ELF-1 (cell line): ENCODE measurements at regions not wholly inside any gene's neighbourhood (a gene's known extent, or its start where the extent isn't known, plus 50 kb on each side); places are given as distances from the start of the nearest gene placed in this dataset.
A peak's percentile ranks its signal among the peaks of the same experiment; 100 is the strongest.

Source experiments
- DNase-seq: peaks from one replicate; pipeline ENCODE4 v3.0.0-alpha.2; 2016; ENCODE audit warnings: low read depth, low spot score

DNA sequence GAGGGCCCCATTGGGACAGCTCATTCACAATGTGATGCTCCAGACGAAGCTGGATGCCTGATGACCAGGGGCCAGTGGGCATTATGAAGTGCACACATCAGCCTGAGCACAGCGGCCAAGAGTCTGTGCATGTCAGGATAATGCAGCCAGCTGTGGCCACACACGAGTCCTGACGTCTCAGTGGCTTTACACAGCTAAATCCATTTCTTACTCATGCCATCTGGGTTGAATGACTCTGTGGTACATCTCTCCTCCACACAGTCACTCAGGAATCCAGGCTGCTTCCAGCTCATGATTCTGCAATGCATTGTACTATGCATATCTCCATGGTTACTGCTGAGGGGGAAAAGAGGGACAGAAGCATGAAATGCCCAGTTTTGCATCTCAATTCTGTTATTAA, 123.6 kb downstream of the PRLHR start:
- no peak for DNase-seq

DNA sequence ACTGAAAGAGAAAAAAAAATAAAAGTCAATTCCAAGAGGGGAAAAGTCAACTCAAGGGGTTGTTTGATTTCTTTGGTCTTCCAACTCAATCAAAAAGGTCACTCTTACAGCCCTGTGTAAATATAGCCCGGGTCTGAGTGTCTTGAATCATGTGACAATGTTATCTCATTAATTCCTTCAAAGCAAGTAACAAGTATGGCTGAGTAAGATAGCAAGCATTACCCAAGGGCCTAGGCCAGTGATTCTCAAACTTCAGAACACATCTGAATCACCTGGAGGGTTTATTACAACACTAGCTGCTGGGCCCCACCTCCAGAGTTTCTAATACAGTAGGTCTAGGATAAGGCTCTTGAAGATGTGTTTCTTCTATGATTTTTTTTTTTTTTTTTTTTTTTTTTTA, 125.0 kb downstream of the PRLHR start:
- DNase-seq, result no peak

DNA sequence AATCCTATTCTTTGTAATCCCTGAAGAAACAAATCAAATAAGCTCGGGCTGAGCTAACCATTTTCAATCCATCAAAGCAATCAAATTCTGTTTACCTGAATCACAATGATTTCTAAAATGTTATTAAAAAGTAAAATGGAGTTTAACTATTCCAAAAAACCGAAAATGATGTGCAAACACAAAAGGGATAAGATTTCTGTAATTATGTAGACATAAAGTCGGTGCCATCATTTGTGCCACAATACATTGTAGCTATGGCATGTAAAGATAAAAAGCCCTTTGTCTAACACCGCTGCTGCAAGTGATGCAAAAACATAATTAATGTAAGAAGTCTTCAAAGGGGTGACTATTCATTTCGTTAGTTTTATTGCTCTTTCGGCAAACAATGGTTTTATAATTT, 125.1 kb upstream of the FAM204A start:
- no peak for DNase-seq

DNA sequence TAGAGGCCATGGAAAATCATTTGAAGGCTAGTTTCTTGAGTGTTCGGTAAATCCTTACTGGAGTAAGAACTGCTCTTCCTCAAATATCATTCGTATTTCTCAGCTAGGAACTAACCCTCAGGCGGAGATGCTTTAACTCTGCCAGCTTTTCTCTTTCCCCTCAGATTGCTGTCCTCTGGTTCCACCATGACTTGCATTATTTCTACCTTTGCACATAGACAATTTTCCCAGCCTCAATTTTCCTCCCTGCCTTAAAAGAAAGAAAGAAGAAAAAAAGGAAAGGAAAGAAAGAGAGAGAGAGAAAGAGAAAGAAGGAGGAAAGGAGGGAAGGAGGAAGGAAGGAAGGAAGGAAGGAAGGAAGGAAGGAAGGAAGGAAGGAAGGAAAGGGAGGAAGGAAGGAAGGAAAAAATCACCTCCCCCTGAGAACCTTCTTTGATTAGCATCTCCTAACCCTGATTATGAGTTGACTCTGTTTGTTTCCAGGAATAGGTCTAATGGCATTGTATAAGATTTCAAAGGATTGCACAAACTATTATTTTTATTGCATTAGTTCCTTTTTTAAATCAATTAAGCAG, 123.3 kb upstream of the FAM204A start:
- no peak for DNase-seq

DNA sequence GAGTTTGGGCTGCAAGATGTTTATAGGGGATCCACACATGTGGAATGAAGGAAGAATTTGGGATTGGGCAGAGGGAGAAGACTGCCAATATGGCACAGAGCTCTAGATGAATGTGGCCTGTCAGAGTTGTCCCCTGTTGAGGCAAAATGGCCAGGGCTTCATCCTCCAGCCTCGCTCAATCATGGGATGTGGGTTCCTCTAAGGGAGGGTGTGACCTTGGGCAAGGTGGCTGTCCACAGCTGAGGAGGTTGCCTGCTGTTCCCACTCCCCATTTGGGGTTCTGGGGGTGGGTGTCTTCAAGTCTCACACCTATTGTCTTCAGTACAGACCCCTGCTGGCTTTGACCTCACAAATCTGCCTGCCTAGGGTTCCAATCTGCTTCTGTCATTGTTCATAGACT, 121.6 kb upstream of the FAM204A start:
- DNase-seq, result no peak

DNA sequence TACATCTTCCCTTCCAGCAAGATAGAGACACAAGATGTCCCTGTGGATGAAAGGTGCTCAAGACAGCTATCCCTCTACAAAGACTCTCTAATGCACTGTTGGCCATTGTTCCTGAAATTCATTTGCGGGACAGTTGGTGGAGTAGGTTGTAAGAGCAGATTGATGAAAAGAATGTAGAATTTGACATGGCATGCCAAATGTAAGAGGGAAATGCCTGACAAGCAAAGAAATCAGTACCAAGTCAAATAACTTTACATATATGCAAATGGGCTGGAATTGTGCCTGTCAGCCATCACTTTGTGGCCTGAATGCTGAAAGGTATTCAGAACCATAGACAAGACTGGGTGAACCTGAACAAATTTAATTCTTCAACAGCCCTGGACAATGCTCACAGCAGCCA, 120.3 kb upstream of the FAM204A start:
- DNase-seq, result no peak

DNA sequence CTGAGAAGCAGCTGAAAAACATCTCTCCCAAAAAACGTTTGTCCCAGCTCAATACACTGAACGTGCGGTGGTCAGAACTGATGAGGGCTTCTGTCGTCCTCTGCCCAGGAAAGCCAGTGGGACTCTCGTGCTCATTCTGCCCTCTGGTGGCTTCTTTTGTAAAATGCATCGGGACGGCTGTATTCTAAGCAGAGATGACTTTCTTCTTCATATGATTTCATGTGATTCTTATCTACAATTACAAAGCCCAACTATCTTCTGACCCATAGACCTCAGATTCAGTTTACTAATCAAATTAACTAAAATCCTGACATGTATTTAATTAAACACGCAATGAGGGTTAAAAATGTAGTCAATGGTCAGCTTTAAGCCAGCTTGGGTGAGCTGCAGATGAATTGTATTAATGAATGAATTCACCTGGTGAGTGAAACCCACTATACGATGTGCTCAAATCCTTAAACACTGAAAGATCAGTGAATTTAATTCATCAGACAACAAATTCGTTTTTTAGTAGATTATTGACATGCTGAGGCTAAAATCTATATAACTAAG, 117.6 kb upstream of the FAM204A start:
- peak; percentile 75 for DNase-seq

DNA sequence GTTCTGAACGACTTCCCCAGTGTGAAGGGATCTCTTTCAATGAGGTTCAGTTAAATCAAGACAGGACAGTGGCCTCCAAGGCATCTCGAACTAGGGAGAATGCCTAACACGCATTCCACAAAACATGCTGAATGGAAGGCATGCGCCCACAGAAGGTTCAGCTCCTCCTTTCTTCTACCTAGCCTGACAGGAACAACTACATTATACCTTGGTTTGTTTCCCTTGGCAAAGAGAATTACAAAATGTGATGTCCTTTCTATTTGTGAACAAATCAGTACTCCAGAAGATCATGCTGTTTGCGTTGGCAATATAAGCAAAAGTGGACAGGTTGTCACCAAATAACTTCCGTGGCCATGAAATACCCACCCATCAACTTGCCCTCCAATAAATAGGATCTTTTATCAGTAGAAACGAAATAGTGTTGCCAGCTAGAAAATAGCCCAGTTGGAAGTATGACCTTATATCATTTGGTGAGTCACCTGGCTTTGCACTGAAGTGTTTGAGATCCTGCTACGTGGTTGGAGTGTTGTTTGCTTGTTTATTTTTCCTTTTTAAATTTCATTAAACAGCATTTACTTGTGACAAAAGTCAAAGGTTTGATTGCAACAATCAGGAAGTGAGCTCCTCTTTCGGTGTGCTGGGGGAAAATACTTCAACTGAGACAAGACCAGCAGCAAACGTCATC, 117.0 kb upstream of the FAM204A start:
- DNase-seq, result no peak

DNA sequence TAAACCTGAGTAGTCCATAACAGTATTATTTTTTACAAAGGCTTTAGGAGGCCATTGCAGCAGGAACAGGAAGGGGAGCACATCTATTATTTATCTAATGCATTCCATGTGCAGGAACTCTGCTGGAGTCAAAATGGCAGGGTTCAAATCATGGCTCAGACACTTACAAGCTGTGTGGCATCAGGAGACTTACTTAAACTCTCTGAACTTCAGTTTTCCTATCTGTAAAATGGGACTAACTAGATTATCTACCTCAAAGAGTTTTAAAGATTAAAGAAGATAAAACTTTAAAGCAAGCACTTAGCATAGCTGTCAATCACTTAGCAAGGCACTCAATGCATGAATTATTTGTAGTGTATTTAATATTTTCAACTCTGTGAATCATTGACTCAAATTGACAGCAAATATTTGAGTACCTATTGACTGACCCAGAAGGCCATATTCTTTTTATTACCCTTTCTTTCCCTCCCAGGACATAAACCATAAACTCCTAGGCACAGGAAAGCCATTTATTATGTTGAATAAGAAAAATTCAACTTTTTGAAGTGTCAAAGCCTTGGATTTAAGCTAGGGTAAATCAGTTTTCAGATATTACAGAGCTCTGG, 115.8 kb upstream of the FAM204A start:
- DNase-seq, result no peak

DNA sequence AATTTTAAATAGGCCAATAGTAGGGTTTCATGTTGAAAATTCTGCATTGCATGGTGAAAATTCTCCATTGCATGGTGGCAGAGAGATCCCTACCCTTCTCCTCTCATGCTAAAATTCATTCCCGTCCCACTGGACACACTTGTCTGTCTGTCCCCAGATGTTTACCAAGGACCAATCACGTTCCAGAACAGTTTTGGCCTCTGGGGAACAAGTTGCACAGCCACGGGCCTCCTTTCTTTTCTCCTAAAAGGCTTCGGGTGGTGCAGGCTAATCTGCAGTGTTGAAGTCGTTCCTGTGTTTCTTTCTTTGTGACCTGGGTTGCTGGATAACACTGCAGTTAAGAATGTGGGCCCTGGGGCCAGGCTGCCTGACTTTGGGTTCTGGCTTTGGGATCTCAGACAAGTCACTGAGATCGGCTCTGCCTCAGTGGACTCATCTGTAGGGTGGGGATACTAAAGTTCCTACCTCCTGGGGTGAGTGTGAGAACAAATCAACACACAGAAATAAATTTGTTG, 113.1 kb upstream of the FAM204A start:
- DNase-seq, result peak; percentile 71

DNA sequence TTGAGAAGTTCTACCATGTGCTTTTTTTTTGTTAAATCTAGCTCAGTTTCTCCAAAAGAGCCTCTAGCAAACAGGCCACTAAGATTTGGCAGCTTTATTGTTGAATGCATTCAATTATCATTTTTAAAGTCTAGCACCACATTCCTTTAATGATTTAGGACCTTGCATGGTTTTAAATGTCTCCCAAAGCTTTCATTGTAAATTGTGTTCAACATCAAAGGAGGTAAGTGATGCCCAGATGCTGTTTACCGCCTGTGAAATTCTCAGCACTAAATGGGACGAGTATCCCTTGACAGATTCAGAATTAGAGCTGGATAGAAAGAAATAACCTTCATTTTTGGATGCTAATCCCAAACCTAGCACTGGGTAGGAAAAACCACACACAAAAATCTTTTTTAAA, 112.1 kb upstream of the FAM204A start:
- DNase-seq, result no peak

DNA sequence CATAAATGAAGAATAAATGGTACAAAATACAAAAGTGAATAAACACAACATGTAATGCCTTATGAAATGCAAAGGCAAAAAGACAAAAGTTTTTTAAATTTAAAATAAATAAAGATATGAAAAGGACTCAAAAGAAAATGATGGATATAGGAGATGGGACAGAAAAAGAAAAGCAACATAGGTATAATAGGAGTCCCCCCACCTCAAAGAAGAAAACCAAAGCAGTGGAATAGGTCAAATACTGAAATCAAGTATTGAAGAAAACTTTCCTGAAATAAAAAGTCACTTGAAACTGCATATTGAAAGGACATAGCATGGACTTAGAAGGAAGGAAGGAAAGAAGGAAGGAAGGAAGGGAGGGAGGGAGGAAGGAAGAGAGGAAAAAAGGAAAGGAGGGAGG, 110.0 kb upstream of the FAM204A start:
- DNase-seq, result no peak

DNA sequence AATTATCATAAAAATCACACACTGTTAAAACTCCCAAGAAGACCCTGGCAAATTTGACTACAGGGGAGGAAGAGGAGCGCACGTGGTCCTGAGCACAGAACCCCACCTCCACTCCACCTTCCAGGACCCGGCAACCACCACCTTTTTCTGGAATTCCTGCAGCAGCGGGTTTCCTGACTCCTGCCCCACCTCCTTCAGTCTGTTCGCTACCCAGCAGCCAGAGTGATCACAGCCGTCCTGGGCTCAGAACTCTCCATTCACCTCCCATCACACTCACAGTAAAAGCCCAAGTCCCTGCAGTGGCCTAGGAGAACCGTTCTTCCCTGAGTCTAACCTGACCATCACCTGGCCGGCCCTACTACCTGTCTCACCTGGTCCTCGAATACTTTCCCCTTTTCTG, 107.4 kb upstream of the FAM204A start:
- DNase-seq, result peak; percentile 17

DNA sequence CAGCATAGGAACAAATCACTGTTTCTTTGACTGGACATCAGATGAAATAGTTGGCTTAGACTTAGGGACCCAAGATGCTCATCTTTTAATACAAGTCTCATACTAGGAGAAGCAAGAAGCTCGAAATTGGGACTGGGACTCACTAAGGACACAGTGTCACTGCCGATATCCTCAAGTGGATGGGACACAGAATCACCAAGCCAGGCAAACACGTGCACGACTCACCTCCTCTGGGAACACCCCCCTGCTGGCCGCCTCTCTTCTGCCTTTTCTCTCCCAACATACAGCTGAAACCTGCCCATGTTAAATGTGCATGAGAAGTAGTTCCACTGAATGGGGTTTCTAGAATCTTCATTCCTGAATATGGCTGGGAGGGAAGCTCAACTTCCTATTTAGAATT, 106.6 kb upstream of the FAM204A start:
- no peak for DNase-seq

DNA sequence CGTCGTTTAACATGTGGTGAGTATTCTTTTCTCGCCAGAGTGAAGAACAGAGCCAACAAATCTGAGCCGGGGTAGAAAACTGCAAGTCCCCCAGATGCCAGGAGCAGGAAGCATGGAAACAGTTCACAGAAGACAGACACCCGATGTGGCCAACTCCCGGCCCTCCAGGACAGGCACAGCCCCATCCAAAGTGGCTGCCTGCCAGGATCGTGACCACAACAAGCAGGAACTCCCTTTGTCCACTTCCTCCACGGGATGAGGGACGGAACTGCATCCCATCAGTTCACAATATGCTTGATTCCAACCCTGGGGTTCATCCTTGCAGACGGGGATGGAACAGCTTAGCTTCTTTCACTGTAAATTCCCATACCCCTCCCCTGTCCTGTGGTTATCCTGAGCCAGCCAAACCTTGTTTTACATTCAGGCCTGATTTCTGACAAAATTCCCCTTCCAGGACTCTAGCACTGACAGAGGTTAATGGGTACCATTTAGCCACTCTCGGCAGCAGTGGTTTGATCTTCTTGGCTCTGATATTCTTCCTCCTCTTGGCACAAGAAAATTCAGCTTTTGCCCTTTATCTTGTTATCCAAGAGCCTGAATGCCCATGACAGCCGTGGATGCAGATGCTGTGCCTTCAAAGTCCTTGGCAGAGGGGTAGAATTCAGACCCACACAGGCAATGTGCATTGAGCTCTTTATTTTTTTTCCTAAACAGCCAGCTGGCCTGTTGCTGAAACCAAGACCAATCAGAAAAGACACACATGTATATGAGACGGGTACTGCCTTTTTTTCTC, 105.5 kb upstream of the FAM204A start:
- DNase-seq, result no peak

DNA sequence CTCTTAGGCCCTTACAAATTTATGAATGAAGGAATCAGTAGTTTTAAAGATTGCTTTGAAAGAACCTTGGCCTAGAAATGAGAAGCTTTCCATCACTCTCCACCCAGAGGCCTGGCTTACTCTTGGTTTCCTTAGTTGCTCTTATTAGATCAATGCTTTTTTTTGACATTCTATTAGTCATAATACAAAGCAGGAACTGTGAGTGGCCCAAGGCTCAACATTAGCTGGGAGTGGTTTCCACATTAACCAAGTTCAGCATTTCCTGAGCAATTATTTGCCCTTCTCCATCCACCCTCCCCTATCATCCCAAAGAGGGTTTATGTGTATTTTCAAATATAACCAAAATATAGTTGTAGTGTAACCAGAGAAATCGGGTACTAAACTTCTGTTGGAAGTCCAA, 103.4 kb upstream of the FAM204A start:
- DNase-seq, result no peak

DNA sequence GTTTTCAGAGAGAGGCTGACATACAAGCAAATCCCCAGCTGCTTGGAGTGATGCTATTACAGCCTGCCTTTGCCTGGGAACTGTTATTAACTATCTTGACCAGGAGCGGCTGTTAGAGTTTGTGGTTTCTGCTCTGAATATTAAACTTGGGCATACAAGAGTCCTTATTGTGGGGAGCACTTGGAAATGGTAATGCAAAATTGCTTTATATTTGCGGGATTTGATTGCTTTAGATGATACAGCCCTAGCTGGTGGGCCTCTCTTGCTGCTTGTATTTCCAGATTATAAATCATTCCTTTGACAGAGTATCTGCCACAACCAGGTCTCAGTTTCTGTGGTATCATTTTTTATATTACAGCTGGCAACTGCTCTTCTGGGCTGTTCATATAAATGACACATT, 101.9 kb upstream of the FAM204A start:
- no peak for DNase-seq

DNA sequence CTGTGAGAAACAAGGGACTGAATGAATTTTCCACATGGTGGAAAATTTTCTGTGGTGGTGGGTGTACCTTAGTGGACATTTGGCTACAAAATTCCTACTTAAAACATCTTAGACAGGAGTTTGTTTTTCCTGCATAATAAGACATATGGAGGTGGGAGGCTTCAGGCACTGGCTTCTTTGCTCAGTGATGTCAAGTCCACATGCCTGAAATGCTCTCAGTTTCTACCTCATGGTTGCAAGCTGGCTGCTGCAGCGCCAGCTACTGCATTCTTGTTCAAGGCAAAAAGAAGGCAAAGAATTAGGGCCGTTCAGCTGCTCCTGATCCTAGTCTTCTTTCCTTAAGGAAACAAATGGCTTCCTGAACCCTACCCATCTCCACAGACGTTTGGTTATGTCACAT, 99.9 kb upstream of the FAM204A start:
- no peak for DNase-seq

DNA sequence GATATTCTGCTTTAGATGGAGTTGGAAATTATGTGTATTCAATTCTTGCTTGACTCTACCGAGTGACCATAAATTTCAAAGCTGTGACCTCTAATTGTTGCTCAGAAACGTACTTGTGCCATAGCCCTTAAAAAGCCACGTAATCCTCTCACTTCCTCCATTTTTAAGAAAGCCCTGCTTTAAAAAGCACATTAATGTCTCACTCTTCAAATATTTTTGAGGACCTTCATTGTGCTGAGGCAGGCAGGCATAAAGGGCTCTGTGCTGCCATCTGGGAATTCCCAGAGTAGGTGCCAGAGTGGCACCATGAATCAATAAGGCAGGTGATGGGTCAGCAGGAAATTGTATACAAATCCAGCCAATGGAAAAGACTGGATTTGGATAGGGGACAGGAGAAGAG, 97.7 kb upstream of the FAM204A start:
- DNase-seq, result no peak

DNA sequence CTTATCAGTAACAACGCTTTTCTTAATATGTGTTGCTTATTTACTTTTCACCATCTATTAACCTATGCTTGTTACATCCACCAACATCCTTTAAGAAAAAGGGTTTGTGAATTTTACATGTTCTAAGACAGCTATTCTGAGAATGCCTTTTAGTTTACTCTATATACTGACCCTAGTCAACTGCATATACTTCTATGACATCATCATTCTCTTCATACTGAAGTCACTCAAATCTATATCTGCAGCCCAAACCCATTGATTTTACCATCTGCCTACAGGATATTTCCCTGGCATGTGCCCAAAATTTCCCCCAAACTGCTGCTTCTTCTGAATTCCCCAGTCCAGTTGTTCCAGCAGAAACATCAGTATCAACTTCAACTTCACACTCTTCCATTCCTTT, 94.6 kb upstream of the FAM204A start:
- DNase-seq, result no peak

DNA sequence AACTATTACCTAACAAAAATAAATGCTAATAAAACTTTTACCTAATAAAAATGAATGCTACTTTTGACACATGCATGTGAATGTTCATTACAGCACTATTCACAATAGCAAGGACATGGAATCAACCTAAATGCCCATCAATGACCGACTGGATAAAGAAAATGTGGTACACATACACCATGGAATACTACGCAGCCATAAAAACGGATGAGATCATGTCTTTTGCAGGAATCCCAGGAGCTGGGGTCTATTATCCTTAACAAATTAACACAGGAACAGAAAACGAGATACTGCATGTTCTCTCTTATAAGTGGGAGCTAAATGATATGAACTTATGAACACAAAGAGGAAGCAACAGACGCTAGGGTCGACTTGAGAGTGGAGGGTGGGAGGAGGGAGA, 88.1 kb upstream of the FAM204A start:
- DNase-seq, result no peak

DNA sequence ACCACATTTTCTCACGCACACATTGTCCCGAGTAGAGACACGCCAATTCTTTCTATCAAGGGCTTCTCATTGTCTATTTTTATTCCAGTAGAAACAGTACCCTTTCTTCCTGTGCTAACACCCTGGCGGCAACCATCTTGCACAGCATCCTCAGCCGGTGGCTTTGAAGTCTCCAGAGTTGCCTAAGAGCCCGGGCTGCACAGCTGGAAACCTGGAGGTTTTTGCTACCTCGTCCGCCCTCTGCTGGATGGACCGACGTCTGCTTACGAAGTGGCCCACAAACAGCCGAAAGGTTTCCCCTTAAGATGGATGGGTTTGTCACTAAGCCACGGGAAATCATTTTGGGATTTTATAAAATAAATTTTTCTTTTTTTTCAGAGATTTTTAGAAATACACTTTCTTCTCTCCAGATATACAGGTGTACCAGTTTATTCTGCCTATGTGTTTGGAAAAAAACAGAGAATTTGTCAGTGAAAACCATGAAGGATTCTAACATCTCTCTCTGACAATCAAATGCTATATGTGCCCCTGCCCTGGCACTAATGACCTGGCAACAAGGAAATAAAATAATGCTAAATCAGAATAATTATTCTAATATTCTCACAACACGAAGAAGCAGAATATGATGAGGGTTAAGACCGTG, 81.8 kb upstream of the FAM204A start:
- peak; percentile 94 for DNase-seq
